Neutrophil (primary cell): ENCODE measurements at regions not wholly inside any gene's neighbourhood (a gene's known extent, or its start where the extent isn't known, plus 50 kb on each side); places are given as distances from the start of the nearest gene placed in this dataset.

Experiments
- H3K27ac ChIP-seq: fragments of 200-600 bp; sonication (generic); 2 replicates; pipeline ENCODE4 v1.5.1; 2016; ENCODE audit warnings: mild to moderate bottlenecking, moderate library complexity
- H3K27me3 ChIP-seq: fragments of 200-600 bp; sonication (generic); 2 replicates; pipeline ENCODE4 v1.6.0; 2016; ENCODE audit warnings: mild to moderate bottlenecking
- H3K36me3 ChIP-seq: fragments of 200-600 bp; sonication (generic); 2 replicates; pipeline ENCODE4 v1.5.1; 2017
- H3K4me1 ChIP-seq, 2 experiments: fragments of 200-600 bp in 1 of 2; sonication (generic) in 1 of 2; 1 replicate in 1 of 2; 2 replicates in 1 of 2; pipeline versions ENCODE4 v1.5.1 to v1.6.1; 2013 to 2016; ENCODE audit warnings: low read depth in 1 of 2, low read length in 1 of 2, mild to moderate bottlenecking in 1 of 2, moderate library complexity in 1 of 2; ENCODE audit not compliant: control insufficient read depth in 1 of 2, insufficient read depth in 1 of 2
- H3K4me3 ChIP-seq, 2 experiments: fragments of 200-600 bp in 1 of 2; sonication (generic) in 1 of 2; 1 replicate in 1 of 2; 2 replicates in 1 of 2; pipeline ENCODE4 v1.5.1; 2013 to 2016; ENCODE audit warnings: low read depth in 1 of 2, low read length in 1 of 2, mild to moderate bottlenecking in 1 of 2, moderate library complexity in 1 of 2
- H3K9me3 ChIP-seq: fragments of 200-600 bp; sonication (generic); 2 replicates; pipeline ENCODE4 v1.5.1; 2016
- CTCF ChIP-seq: fragments of 200-600 bp; sonication (generic); IDR thresholded peaks from 2 replicates; pipeline ENCODE4 v1.5.1; 2016; ENCODE audit warnings: antibody characterized with exemption

GRCh38 chr18:30385684-30386083 is 656.9 kb downstream of the DSC3 start:
- Histone ChIP-seq H3K36me3 (no peaks in the 10 kb centered on the region), H3K27ac (no peak overlapping the region), H3K27me3 (no peaks in the 10 kb centered on the region), H3K4me3 (no peak overlapping the region), H3K9me3 (no peaks in the 10 kb centered on the region), H3K4me1 (no peaks in the 10 kb centered on the region)
- TF ChIP-seq CTCF, result no peak

GRCh38 chr18:30381826-30382225 is 660.7 kb downstream of the DSC3 start:
- Histone ChIP-seq H3K9me3 (no peaks in the 10 kb centered on the region), H3K27me3 (no peaks in the 10 kb centered on the region), H3K4me3 (no peak overlapping the region), H3K36me3 (no peaks in the 10 kb centered on the region), H3K27ac (no peak overlapping the region), H3K4me1 (no peaks in the 10 kb centered on the region)
- no peak for TF ChIP-seq CTCF

GRCh38 chr18:30378097-30378496 is 664.4 kb downstream of the DSC3 start:
- Histone ChIP-seq H3K4me1 (no peaks in the 10 kb centered on the region), H3K36me3 (no peaks in the 10 kb centered on the region), H3K4me3 (no peak overlapping the region), H3K27ac (no peak overlapping the region), H3K9me3 (no peaks in the 10 kb centered on the region), H3K27me3 (no peaks in the 10 kb centered on the region)
- TF ChIP-seq CTCF, result no peak

- H3K27ac ChIP-seq, result no peak overlapping the region
- no peaks in the 10 kb centered on the region for H3K36me3 ChIP-seq
- no peaks in the 10 kb centered on the region for H3K4me1 ChIP-seq
- no peaks in the 10 kb centered on the region for H3K9me3 ChIP-seq
- TF ChIP-seq CTCF, result no peak
- H3K4me3 ChIP-seq, result no peak overlapping the region
- no peaks in the 10 kb centered on the region for H3K27me3 ChIP-seq
Measured at GRCh38 chr18:30376515-30376914, 666.0 kb downstream of the DSC3 start.

- Histone ChIP-seq H3K27ac (no peak overlapping the region), H3K27me3 (no peaks in the 10 kb centered on the region), H3K36me3 (no peaks in the 10 kb centered on the region), H3K4me3 (no peak overlapping the region), H3K9me3 (no peaks in the 10 kb centered on the region), H3K4me1 (no peaks in the 10 kb centered on the region)
- TF ChIP-seq CTCF, result no peak
Measured at GRCh38 chr18:30361864-30362540, 680.5 kb downstream of the DSC3 start.
